Astrocyte of the cerebellum (primary cell): ENCODE measurements at regions not wholly inside any gene's neighbourhood (a gene's known extent, or its start where the extent isn't known, plus 50 kb on each side); places are given as distances from the start of the nearest gene placed in this dataset.
A peak's percentile ranks its signal among the peaks of the same experiment; 100 is the strongest.
"Not testable (repeated sequence)": the region's sequence is repeated elsewhere in the genome, so short reads cannot be mapped to it uniquely, and the experiment has no call there.

ENCODE experiments used
- DNase-seq: peaks from one replicate; pipeline ENCODE4 v3.0.0-alpha.2; 2011; ENCODE audit warnings: low read depth
- H3K4me3 ChIP-seq: 2 replicates; pipeline ENCODE4 v1.5.1; 2011; ENCODE audit warnings: mild to moderate bottlenecking, low read depth, low read length, moderate library complexity
- in situ Hi-C: cut with HindIII; loops from 2 replicates; pipeline ENCODE4 v1.10.0; 2017; ENCODE audit warnings: low sequenced_read_pairs
- TF ChIP-seq, protein P1 (sequence below): IDR thresholded peaks from 2 replicates; pipeline ENCODE4 v1.5.1; 2012; ENCODE audit warnings: low read length, low read depth, moderate library complexity, mild to moderate bottlenecking; ENCODE audit errors: missing control alignments

DNA sequence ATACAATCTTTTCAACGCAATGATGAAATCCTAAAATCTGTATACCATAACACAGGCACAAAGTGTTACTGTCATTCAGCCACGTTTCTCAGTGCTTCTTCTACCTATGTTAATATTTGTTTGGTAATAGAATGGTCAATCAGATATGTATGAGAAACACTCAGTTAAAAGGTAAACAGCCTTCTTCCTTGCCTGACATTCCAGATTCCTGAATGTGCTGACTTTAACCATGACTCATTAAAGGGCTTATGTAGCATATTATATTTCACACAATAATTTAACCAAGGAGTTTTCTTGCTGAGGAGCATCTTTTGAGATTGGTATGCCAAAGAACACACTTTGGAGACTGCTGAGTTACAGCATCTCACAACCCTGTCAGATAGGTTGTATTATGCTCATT, 187.6 kb downstream of the CETN3 start:
- in situ Hi-C loops: no loop called here
- DNase-seq: peak; percentile 31
- no peak overlapping the region for H3K4me3 ChIP-seq
- TF ChIP-seq, protein P1, sequence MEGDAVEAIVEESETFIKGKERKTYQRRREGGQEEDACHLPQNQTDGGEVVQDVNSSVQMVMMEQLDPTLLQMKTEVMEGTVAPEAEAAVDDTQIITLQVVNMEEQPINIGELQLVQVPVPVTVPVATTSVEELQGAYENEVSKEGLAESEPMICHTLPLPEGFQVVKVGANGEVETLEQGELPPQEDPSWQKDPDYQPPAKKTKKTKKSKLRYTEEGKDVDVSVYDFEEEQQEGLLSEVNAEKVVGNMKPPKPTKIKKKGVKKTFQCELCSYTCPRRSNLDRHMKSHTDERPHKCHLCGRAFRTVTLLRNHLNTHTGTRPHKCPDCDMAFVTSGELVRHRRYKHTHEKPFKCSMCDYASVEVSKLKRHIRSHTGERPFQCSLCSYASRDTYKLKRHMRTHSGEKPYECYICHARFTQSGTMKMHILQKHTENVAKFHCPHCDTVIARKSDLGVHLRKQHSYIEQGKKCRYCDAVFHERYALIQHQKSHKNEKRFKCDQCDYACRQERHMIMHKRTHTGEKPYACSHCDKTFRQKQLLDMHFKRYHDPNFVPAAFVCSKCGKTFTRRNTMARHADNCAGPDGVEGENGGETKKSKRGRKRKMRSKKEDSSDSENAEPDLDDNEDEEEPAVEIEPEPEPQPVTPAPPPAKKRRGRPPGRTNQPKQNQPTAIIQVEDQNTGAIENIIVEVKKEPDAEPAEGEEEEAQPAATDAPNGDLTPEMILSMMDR: no peak

DNA sequence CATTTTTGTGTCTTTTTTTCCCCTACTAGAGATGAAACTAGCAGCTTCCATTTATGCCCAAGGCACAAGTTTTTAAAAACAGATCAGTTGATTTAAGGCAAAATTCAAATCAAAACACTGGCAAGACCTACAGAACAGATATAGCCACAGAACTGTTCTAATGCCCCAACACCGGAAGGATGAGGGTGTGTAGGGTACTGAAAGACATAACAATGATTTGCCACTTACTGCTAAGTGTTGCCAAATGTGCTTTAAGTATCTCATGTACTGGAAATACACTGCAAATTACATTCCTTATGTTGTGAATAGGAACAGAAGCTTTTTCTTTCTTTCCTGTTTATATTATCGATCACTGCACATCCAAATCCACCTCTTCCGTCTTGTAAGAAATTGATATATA, 189.0 kb downstream of the CETN3 start:
- DNase-seq: no peak
- TF ChIP-seq, protein P1: no peak
- H3K4me3 ChIP-seq: no peak overlapping the region
- in situ Hi-C loops: no loop called here

DNA sequence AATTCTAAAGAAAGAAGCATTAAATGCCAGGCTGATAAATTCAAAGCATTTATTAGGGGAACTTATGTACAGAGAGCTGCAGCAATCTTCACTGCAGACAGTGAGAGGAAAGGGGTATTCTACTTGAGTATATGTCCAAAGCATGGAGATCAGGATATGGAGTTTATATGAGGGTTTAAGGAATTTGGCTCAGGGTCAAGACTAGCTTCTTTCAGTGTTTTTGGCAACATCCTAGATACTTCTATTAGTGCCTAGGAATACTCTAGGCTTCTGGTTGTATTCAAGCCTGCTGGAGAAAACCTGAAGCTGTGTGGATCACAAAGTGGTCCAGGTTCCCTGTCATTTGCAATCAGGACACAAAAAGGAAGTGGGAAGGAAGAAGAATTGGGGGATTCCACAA, 194.6 kb downstream of the CETN3 start:
- in situ Hi-C loops: no loop called here
- DNase-seq: peak; percentile 9
- H3K4me3 ChIP-seq: no peak overlapping the region
- TF ChIP-seq, protein P1: no peak

DNA sequence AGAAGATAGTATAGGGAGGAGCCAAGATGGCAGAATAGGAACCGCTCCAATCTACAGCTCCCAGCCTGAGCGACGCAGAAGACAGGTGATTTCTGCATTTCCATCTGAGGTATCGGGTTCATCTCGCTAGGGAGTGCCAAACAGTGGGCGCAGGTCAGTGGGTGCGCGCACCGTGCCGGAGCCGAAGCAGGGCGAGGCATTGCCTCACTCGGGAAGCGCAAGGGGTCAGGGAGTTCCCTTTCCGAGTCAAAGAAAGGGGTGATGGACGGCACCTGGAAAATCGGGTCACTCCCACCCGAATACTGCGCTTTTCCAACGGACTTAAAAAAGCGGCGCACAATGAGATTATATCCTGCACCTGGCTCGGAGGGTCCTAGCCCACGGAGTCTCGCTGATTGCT, 201.2 kb downstream of the CETN3 start:
- H3K4me3 ChIP-seq, in situ Hi-C loops, DNase-seq: not testable (repeated sequence)

DNA sequence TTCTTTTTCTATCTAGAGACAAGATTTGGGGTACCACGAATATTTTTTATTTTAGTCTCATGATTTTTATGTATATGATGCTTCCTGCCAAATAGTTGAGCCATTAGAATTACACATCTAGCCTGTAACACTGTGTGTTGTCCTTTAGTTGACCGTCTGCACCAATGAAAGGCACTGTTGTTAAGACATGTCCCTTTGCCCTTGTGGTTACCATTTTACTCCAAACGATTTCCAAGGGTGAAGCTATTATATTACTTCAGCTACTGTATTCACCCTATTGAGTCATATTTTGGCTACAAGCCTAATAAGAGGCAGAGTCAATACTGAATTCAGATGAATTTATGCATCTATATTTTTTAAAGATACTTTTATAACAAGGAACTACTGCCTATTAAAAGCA, 207.6 kb downstream of the CETN3 start:
- DNase-seq: peak; percentile 79
- TF ChIP-seq, protein P1: no peak
- in situ Hi-C loops: no loop called here
- no peak overlapping the region for H3K4me3 ChIP-seq

DNA sequence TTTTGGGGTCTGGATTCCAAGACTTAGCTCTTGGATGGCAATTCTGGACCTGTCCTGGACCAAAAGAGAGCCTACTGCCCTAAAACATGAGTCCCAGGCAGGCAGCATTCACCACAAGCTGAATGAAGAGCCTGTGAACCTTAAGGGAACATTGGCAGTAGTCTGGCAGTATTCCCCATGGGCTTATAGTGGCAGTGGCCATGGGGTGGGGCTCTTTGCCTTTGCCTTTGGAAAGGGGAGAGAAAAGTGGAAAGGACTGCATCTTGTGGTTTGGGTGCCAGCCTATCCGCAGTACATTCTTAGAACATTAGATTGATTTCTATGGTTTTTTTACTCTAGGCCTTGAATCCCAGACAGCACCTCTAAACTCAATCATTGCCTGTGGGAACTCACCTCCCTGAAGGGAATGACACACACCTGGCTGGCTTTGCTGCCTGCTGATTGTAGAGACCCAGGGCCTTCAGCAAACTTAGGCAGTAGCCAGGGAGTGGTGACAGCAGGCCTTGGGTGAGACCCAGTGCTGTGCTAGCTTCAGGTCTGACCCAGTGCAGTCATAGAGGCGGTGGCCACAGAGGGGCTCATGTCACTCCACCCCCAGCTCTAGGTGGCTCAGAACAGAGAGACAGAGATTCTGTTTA, 216.3 kb downstream of the CETN3 start:
- H3K4me3 ChIP-seq: no peak overlapping the region
- DNase-seq: no peak
- in situ Hi-C loops: no loop called here
- TF ChIP-seq, protein P1: no peak

DNA sequence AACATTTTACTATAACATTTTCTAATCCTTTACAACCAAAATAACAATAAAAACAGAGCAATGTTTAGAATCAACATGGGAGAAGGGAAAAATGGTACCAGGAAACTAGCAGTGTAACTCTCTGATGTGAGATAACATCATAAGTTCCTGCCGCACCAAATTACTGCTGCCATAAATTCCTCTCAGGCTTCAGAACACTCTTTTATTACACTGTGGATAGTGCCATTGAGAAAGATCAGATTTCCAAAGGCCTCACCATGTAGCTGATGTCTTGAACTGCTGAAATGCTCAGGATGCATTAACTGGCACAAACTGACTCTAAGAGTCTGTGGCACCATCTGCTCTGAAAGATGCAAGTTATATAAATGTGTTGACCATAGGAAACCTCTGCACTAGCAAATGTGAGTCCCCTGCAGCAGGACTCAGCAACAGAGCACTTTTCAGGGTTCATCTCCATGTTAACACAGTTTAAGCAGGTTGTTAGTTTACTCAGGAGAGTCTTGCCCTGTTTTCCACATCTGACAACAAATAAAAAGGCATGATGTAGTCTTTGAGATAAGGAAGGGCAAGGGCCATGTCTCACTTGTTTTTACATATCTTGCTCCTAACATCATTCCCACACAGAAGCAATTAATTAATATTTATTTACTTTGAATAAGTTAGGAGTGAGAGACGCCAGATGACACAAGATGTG, 218.1 kb downstream of the CETN3 start:
- DNase-seq: no peak
- TF ChIP-seq, protein P1: no peak
- no peak overlapping the region for H3K4me3 ChIP-seq
- in situ Hi-C loops: no loop called here
